ENCODE measurements at regions not wholly inside any gene's neighbourhood (a gene's known extent, or its start where the extent isn't known, plus 50 kb on each side); places are given as distances from the start of the nearest gene placed in this dataset.

- TF ChIP-seq CTCF (IDR thresholded peaks at IDR 0.05; ENCODE audit: unreplicated experiment): no peak
- no peak overlapping the region for H3K27ac Mint-ChIP-seq (ENCODE audit: unreplicated experiment)
- H3K36me3 Mint-ChIP-seq (ENCODE audit: insufficient read depth, unreplicated experiment): no peaks in the 10 kb centered on the region
- no peaks in the 10 kb centered on the region for H3K9me3 Mint-ChIP-seq (ENCODE audit: low read depth, unreplicated experiment)
- H3K4me1 Mint-ChIP-seq (ENCODE audit: low read depth, unreplicated experiment): no peaks in the 10 kb centered on the region
- peaks cover 12% of the 10 kb centered on the region for H3K27me3 Mint-ChIP-seq (ENCODE audit: unreplicated experiment)
- CTCF ChIA-PET: no interaction called here
- DNase-seq: no peak
- intact Hi-C loops (cut with micrococcal nuclease; ENCODE audit: unreplicated experiment): no loop called here
- BruUV-seq (replicated peaks): no TSS peak
- H3K4me3 Mint-ChIP-seq (ENCODE audit: low read depth, unreplicated experiment): no peak overlapping the region
These were observed 256.9 kb downstream of the SQOR start for GRCh38 chr15:45891766-45892165.

GRCh38 chr15:45892182-45892581 lies 257.4 kb downstream of the SQOR start:
- TF ChIP-seq CTCF (IDR thresholded peaks at IDR 0.05; ENCODE audit: unreplicated experiment): no peak
- H3K27ac Mint-ChIP-seq (ENCODE audit: unreplicated experiment): no peak overlapping the region
- no peak for DNase-seq
- no peaks in the 10 kb centered on the region for H3K4me1 Mint-ChIP-seq (ENCODE audit: low read depth, unreplicated experiment)
- no TSS peak for BruUV-seq (replicated peaks)
- intact Hi-C loops (cut with micrococcal nuclease; ENCODE audit: unreplicated experiment): no loop called here
- H3K4me3 Mint-ChIP-seq (ENCODE audit: low read depth, unreplicated experiment): no peak overlapping the region
- H3K9me3 Mint-ChIP-seq (ENCODE audit: low read depth, unreplicated experiment): no peaks in the 10 kb centered on the region
- CTCF ChIA-PET: no interaction called here
- H3K27me3 Mint-ChIP-seq (ENCODE audit: unreplicated experiment): peaks cover 12% of the 10 kb centered on the region
- no peaks in the 10 kb centered on the region for H3K36me3 Mint-ChIP-seq (ENCODE audit: insufficient read depth, unreplicated experiment)

- DNase-seq: no peak
- Mint-ChIP-seq H3K4me3 (ENCODE audit: low read depth, unreplicated experiment) (no peak overlapping the region), H3K27me3 (ENCODE audit: unreplicated experiment) (peaks cover 22% of the 10 kb centered on the region), H3K36me3 (ENCODE audit: insufficient read depth, unreplicated experiment) (no peaks in the 10 kb centered on the region), H3K4me1 (ENCODE audit: low read depth, unreplicated experiment) (no peaks in the 10 kb centered on the region), H3K9me3 (ENCODE audit: low read depth, unreplicated experiment) (no peaks in the 10 kb centered on the region), H3K27ac (ENCODE audit: unreplicated experiment) (no peak overlapping the region)
- BruUV-seq (replicated peaks): no TSS peak
- intact Hi-C loops (cut with micrococcal nuclease; ENCODE audit: unreplicated experiment): no loop called here
- no peak for TF ChIP-seq CTCF (IDR thresholded peaks at IDR 0.05; ENCODE audit: unreplicated experiment)
- CTCF ChIA-PET: no interaction called here
These were observed 268.5 kb downstream of the SQOR start for GRCh38 chr15:45903283-45903682.

- no peak for TF ChIP-seq CTCF (IDR thresholded peaks at IDR 0.05; ENCODE audit: unreplicated experiment)
- BruUV-seq (replicated peaks): no TSS peak
- CTCF ChIA-PET: no interaction called here
- H3K27ac Mint-ChIP-seq (ENCODE audit: unreplicated experiment): no peak overlapping the region
- peaks cover 15% of the 10 kb centered on the region for H3K27me3 Mint-ChIP-seq (ENCODE audit: unreplicated experiment)
- H3K36me3 Mint-ChIP-seq (ENCODE audit: insufficient read depth, unreplicated experiment): no peaks in the 10 kb centered on the region
- H3K4me3 Mint-ChIP-seq (ENCODE audit: low read depth, unreplicated experiment): no peak overlapping the region
- no peak for DNase-seq
- H3K9me3 Mint-ChIP-seq (ENCODE audit: low read depth, unreplicated experiment): no peaks in the 10 kb centered on the region
- intact Hi-C loops (cut with micrococcal nuclease; ENCODE audit: unreplicated experiment): no loop called here
- no peaks in the 10 kb centered on the region for H3K4me1 Mint-ChIP-seq (ENCODE audit: low read depth, unreplicated experiment)
These were observed 269.2 kb downstream of the SQOR start for GRCh38 chr15:45904019-45904418.

GRCh38 chr15:45906230-45906629 lies 271.4 kb downstream of the SQOR start:
- DNase-seq: no peak
- no TSS peak for BruUV-seq (replicated peaks)
- intact Hi-C loops (cut with micrococcal nuclease; ENCODE audit: unreplicated experiment): no loop called here
- CTCF ChIA-PET: no interaction called here
- no peak for TF ChIP-seq CTCF (IDR thresholded peaks at IDR 0.05; ENCODE audit: unreplicated experiment)
- Mint-ChIP-seq H3K27me3 (ENCODE audit: unreplicated experiment) (no peaks in the 10 kb centered on the region), H3K36me3 (ENCODE audit: insufficient read depth, unreplicated experiment) (no peaks in the 10 kb centered on the region), H3K4me1 (ENCODE audit: low read depth, unreplicated experiment) (no peaks in the 10 kb centered on the region), H3K27ac (ENCODE audit: unreplicated experiment) (no peak overlapping the region), H3K4me3 (ENCODE audit: low read depth, unreplicated experiment) (no peak overlapping the region), H3K9me3 (ENCODE audit: low read depth, unreplicated experiment) (no peaks in the 10 kb centered on the region)
